ENCODE measurements at regions not wholly inside any gene's neighbourhood (a gene's known extent, or its start where the extent isn't known, plus 50 kb on each side); places are given as distances from the start of the nearest gene placed in this dataset.
"Not testable (repeated sequence)": the region's sequence is repeated elsewhere in the genome, so short reads cannot be mapped to it uniquely, and the experiment has no call there.

DNA sequence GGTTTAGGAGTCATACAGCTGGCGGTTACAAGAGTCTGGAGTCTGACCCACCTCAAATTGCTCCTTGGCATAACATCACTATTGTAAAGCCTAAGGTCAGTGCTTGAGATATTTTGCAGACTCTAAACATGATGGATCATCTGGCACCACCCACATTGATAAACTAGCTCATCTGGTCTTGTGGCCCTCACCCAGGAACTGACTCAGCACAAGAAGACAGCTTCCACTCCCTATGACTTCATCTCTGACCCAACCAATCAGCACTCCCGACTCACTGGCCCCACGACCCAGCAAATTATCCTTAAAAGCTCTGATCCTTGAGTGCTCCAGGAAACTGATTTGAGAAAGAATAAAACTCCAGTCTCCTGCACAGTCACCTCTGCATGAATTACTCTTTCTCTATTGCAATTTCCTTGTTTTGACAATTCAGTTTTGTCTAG lies 115.9 kb downstream of the CD24 start:
- Histone ChIP-seq H3K4me3 (ENCODE audit: low read length in 2 of 2) (no peak overlapping the region), H3K27ac (ENCODE audit: low read depth in 1 of 2, low read length in 1 of 2) (no peak overlapping the region), H3K9me3 (ENCODE audit: control insufficient read depth in 2 of 2, insufficient read depth in 1 of 2, low read length in 1 of 2) (peaks cover 0 to 14% of the 10 kb centered on the region in 2 donors), H3K4me1 (ENCODE audit: control insufficient read depth in 2 of 2, insufficient read depth in 2 of 2, low read length in 2 of 2) (no peaks in the 10 kb centered on the region), H3K36me3 (ENCODE audit: control insufficient read depth in 2 of 2, insufficient read depth in 2 of 2, low read length in 1 of 2) (no peaks in the 10 kb centered on the region), H3K27me3 (ENCODE audit: control insufficient read depth in 2 of 2, insufficient read depth in 1 of 2, low read length in 1 of 2) (no peaks in the 10 kb centered on the region)
- WGBS: 87% methylated on average over 3 of the region's 3 CpGs
- DNase-seq (ENCODE audit: low read depth in 6 of 9, low spot score in 9 of 9): no peak

DNA sequence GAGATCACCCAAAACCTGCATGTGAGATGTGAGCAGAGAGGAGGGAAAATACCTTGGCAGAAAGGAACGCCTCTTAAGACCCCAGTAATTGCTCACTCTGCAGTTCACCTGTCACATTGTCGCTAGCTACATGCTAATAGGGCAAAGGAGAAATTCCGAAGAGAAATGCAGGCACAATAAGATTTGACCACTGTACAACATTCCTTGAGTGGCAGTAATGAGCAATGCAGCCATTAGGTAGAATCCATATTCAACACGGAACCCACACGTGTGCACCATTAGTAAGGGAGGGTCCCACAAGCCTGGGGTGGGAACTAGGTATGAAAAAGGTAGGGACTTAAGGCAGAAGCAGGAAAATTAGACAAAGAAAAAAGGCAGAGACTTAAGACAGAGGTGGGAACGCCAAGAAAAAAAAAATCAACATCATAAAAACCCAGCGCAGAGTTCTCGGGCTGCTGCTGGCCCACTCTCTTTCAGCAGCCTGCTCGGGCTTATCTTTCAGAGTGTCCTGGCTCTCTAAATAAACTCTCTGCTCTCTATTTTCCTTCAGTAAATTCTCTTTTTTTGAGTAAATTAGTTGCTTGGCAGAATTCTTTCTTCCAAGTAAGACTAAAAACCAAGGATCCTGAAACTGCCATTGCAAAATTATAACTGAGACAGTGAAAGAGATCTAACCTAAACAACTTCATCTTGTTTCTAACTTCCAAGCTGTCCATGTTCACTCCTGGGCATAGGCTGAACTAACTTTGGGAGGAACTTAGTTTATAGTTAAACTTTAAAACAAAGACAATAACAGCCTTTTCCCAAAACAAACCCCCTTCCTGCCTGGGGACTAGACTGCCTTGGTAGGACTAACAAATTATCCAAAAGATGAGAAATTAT lies 116.5 kb downstream of the CD24 start:
- WGBS: 86% methylated on average over 9 of the region's 9 CpGs
- no peak for DNase-seq (ENCODE audit: low read depth in 6 of 9, low spot score in 9 of 9)
- H3K27ac ChIP-seq (ENCODE audit: low read depth in 1 of 2, low read length in 1 of 2): no peak overlapping the region

DNA sequence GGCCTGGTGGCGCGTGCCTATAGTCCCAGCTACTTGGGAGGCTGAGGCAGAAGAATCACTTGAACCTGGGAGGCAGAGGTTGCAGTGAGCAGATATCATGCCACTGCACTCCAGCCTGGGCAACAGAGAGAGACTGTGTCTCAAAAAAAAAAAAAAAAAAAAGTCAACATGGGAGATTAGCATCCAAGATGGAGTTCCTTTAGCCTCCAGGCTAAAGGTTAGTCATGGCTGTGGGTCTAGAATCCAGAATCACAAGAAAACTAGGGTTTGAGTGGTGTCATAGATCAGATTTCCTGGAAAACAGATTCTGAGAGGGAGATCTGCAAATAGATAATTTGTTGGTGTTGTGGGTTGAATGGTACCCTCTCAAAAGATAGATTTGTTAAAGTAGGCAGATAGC lies 117.2 kb downstream of the CD24 start:
- not testable (repeated sequence) for H3K36me3 ChIP-seq (ENCODE audit: control insufficient read depth in 2 of 2, insufficient read depth in 2 of 2, low read length in 1 of 2); H3K27ac ChIP-seq (ENCODE audit: low read depth in 1 of 2, low read length in 1 of 2); H3K4me3 ChIP-seq (ENCODE audit: low read length in 2 of 2); H3K27me3 ChIP-seq (ENCODE audit: control insufficient read depth in 2 of 2, insufficient read depth in 1 of 2, low read length in 1 of 2); DNase-seq (ENCODE audit: low read depth in 6 of 9, low spot score in 9 of 9); H3K4me1 ChIP-seq (ENCODE audit: control insufficient read depth in 2 of 2, insufficient read depth in 2 of 2, low read length in 2 of 2); H3K9me3 ChIP-seq (ENCODE audit: control insufficient read depth in 2 of 2, insufficient read depth in 1 of 2, low read length in 1 of 2)
- 98% methylated on average over 2 of the region's 2 CpGs for WGBS

More for the DNA sequence above, 116.5 kb downstream of the CD24 start:
- peaks cover 0 to 10% of the 10 kb centered on the region in 2 donors for H3K9me3 ChIP-seq (ENCODE audit: control insufficient read depth in 2 of 2, insufficient read depth in 1 of 2, low read length in 1 of 2)
- no peaks in the 10 kb centered on the region for H3K27me3 ChIP-seq (ENCODE audit: control insufficient read depth in 2 of 2, insufficient read depth in 1 of 2, low read length in 1 of 2)
- H3K4me1 ChIP-seq (ENCODE audit: control insufficient read depth in 2 of 2, insufficient read depth in 2 of 2, low read length in 2 of 2): no peaks in the 10 kb centered on the region
- H3K4me3 ChIP-seq (ENCODE audit: low read length in 2 of 2): no peak overlapping the region
- H3K36me3 ChIP-seq (ENCODE audit: control insufficient read depth in 2 of 2, insufficient read depth in 2 of 2, low read length in 1 of 2): no peaks in the 10 kb centered on the region

DNA sequence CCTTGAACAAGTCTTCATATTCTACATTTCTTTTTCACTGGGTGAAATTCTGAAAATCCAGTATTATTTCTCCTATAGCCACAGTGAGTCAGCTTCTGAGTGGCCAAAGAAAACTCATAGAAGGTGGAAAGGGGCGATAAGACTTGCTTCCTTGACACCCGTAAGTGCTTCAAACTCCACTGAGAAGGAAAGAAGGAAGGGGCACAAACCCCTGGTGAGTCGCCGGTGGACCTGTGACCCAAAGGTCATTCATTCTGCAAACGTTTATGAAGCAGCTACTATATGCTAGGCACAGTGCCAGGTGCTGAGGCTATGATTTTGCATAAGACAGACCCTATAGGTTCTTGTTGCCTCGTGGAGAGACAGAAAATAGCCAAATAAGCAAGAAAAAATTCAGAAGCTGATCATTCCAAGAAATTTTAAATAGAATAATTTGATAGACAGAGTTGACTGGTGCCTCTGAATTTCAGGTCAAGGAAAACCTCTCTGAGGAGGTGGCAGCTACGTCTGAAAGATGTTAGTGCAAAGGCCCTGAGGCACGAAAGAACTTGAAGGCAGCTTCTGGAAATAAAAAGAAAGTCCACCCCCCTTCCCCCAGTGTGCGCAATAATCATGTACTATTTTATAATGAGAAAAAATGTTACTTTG lies 118.2 kb downstream of the CD24 start:
- Histone ChIP-seq H3K9me3 (ENCODE audit: control insufficient read depth in 2 of 2, insufficient read depth in 1 of 2, low read length in 1 of 2) (peaks cover 0 to 10% of the 10 kb centered on the region in 2 donors), H3K27me3 (ENCODE audit: control insufficient read depth in 2 of 2, insufficient read depth in 1 of 2, low read length in 1 of 2) (no peaks in the 10 kb centered on the region), H3K4me3 (ENCODE audit: low read length in 2 of 2) (no peak overlapping the region), H3K36me3 (ENCODE audit: control insufficient read depth in 2 of 2, insufficient read depth in 2 of 2, low read length in 1 of 2) (no peaks in the 10 kb centered on the region), H3K4me1 (ENCODE audit: control insufficient read depth in 2 of 2, insufficient read depth in 2 of 2, low read length in 2 of 2) (no peaks in the 10 kb centered on the region), H3K27ac (ENCODE audit: low read depth in 1 of 2, low read length in 1 of 2) (no peak overlapping the region)
- 89% methylated on average over 9 of the region's 9 CpGs for WGBS
- no peak for DNase-seq (ENCODE audit: low read depth in 6 of 9, low spot score in 9 of 9)

DNA sequence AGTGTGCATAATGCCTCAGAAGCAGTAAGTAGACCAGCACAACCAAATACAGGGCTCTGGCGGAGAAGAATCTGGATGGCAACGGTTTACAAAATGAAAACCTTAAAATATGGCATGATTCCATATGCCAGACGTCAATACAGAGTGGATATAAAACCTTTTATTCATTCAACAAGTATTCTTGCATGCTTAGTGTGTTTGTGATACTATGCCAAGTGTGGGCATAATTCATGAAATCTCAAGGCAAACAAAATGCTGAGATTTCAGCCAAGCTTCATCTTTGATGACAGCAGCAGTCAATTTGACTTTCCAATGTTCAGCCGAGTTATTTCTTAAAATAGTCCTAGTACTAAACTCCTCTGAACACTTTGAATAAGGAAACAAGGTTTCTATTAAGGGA lies 119.4 kb downstream of the CD24 start:
- H3K9me3 ChIP-seq (ENCODE audit: control insufficient read depth in 2 of 2, insufficient read depth in 1 of 2, low read length in 1 of 2): peaks cover 0 to 4% of the 10 kb centered on the region in 2 donors
- 90% methylated on average over 4 of the region's 4 CpGs for WGBS
- no peaks in the 10 kb centered on the region for H3K4me1 ChIP-seq (ENCODE audit: control insufficient read depth in 2 of 2, insufficient read depth in 2 of 2, low read length in 2 of 2)
- H3K36me3 ChIP-seq (ENCODE audit: control insufficient read depth in 2 of 2, insufficient read depth in 2 of 2, low read length in 1 of 2): no peaks in the 10 kb centered on the region
- H3K27me3 ChIP-seq (ENCODE audit: control insufficient read depth in 2 of 2, insufficient read depth in 1 of 2, low read length in 1 of 2): no peaks in the 10 kb centered on the region
- no peak for DNase-seq (ENCODE audit: low read depth in 6 of 9, low spot score in 9 of 9)
- no peak overlapping the region for H3K4me3 ChIP-seq (ENCODE audit: low read length in 2 of 2)
- no peak overlapping the region for H3K27ac ChIP-seq (ENCODE audit: low read depth in 1 of 2, low read length in 1 of 2)

DNA sequence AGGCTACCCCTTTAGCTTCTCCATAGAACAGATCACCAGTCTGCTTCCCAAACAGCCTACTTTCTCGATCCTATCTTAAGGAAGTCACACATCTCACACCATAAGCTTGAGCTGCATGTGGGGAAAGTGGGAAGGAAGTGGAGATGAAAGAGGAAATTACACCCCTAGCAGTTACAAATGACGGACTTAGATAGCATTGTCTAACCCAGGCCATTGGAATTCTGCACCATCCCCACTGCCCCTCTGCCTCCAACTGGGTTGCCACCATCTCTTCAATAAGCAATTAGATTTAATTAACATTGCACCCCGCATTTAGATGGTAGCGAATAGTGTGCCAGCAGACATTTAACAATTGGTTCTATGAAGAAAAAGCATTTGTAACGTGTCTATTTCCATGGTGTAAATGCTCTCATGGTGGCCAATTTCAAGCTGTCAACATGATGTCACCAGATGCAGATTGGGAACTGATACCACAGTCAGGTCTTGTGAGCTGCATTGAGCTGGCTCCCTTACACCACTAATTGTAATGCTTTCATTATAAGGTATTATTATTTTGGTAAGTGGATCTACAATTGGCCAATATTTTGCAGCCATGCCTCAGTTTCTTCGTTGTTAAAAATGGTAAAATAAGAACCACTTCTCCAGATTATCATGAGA lies 124.7 kb downstream of the CD24 start:
- Histone ChIP-seq H3K4me1 (ENCODE audit: control insufficient read depth in 2 of 2, insufficient read depth in 2 of 2, low read length in 2 of 2) (no peaks in the 10 kb centered on the region), H3K9me3 (ENCODE audit: control insufficient read depth in 2 of 2, insufficient read depth in 1 of 2, low read length in 1 of 2) (peaks cover 0 to 6% of the 10 kb centered on the region in 2 donors), H3K36me3 (ENCODE audit: control insufficient read depth in 2 of 2, insufficient read depth in 2 of 2, low read length in 1 of 2) (no peaks in the 10 kb centered on the region), H3K4me3 (ENCODE audit: low read length in 2 of 2) (no peak overlapping the region), H3K27ac (ENCODE audit: low read depth in 1 of 2, low read length in 1 of 2) (no peak overlapping the region), H3K27me3 (ENCODE audit: control insufficient read depth in 2 of 2, insufficient read depth in 1 of 2, low read length in 1 of 2) (no peaks in the 10 kb centered on the region)
- 72% methylated on average over 6 of the region's 6 CpGs for WGBS
- no peak for DNase-seq (ENCODE audit: low read depth in 6 of 9, low spot score in 9 of 9)

DNA sequence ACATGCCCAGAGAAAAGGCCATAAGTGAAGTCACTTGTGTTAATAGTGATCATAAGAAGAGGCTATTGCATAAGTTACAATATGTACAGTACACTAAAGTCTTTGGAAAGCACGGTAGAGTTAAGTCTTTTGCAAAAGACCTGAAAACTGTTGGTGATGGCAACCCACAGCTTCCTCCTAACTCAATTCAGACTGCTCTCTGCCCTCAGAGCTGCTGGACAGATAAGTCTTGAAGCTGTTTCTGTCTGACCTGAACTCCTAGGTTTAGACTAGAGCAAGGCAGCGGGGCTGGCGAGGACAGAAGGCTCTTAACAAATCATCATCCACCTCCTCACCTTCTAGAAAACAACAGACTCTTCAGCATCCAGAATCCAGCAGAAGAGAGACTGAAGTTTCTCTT lies 125.4 kb downstream of the CD24 start:
- peaks cover 0 to 6% of the 10 kb centered on the region in 2 donors for H3K9me3 ChIP-seq (ENCODE audit: control insufficient read depth in 2 of 2, insufficient read depth in 1 of 2, low read length in 1 of 2)
- WGBS: 74% methylated on average over 3 of the region's 3 CpGs
- DNase-seq (ENCODE audit: low read depth in 6 of 9, low spot score in 9 of 9): no peak
- no peaks in the 10 kb centered on the region for H3K36me3 ChIP-seq (ENCODE audit: control insufficient read depth in 2 of 2, insufficient read depth in 2 of 2, low read length in 1 of 2)
- no peaks in the 10 kb centered on the region for H3K27me3 ChIP-seq (ENCODE audit: control insufficient read depth in 2 of 2, insufficient read depth in 1 of 2, low read length in 1 of 2)
- H3K4me1 ChIP-seq (ENCODE audit: control insufficient read depth in 2 of 2, insufficient read depth in 2 of 2, low read length in 2 of 2): no peaks in the 10 kb centered on the region
- H3K4me3 ChIP-seq (ENCODE audit: low read length in 2 of 2): no peak overlapping the region
- H3K27ac ChIP-seq (ENCODE audit: low read depth in 1 of 2, low read length in 1 of 2): no peak overlapping the region

DNA sequence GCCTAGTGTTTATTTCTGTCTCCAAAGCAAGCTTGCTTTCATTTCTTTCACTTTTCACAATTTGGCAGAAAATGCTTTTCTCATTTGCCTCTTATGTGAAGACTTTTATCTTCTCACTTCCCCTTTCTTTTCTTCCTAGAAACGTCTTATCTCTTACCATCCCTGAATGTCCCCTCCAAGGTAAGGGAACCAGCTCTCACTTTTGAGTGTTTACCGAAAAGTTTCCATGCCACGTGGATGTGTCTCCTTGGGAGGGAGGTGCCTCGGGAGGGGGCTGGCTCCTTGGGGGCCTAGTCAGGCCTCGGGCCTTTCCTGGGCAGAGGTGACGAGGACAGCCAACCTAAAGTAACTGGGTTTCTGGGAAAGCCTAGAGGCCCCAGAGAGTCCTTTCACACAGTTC lies 127.4 kb downstream of the CD24 start:
- Histone ChIP-seq H3K27ac (ENCODE audit: low read depth in 1 of 2, low read length in 1 of 2) (no peak overlapping the region), H3K27me3 (ENCODE audit: control insufficient read depth in 2 of 2, insufficient read depth in 1 of 2, low read length in 1 of 2) (no peaks in the 10 kb centered on the region), H3K36me3 (ENCODE audit: control insufficient read depth in 2 of 2, insufficient read depth in 2 of 2, low read length in 1 of 2) (no peaks in the 10 kb centered on the region), H3K4me1 (ENCODE audit: control insufficient read depth in 2 of 2, insufficient read depth in 2 of 2, low read length in 2 of 2) (no peaks in the 10 kb centered on the region), H3K9me3 (ENCODE audit: control insufficient read depth in 2 of 2, insufficient read depth in 1 of 2, low read length in 1 of 2) (peaks cover 0 to 6% of the 10 kb centered on the region in 2 donors), H3K4me3 (ENCODE audit: low read length in 2 of 2) (no peak overlapping the region)
- no peak for DNase-seq (ENCODE audit: low read depth in 6 of 9, low spot score in 9 of 9)
- WGBS: 73% methylated on average over 6 of the region's 6 CpGs

DNA sequence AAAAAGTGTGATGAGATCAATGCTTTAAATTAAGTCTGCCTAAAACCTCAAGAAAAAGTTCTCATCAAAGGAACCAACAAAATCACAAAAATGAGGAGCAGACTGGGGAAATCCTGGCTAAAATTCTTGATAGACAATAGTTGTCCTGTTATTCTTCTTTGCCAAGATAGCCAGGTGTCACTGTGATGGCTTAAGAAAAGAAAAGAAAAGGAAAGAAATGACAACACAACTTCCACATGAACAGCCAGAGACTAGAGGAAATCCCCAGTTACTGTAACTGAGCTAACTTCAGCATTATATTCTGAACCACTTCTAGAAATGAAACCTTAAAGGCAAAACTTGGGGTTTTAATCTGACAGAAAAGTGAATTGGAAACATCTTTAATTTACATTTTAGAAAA lies 129.6 kb downstream of the CD24 start:
- Histone ChIP-seq H3K4me3 (ENCODE audit: low read length in 2 of 2) (no peak overlapping the region), H3K9me3 (ENCODE audit: control insufficient read depth in 2 of 2, insufficient read depth in 1 of 2, low read length in 1 of 2) (peaks cover 0 to 2% of the 10 kb centered on the region in 2 donors), H3K36me3 (ENCODE audit: control insufficient read depth in 2 of 2, insufficient read depth in 2 of 2, low read length in 1 of 2) (no peaks in the 10 kb centered on the region), H3K27ac (ENCODE audit: low read depth in 1 of 2, low read length in 1 of 2) (no peak overlapping the region), H3K4me1 (ENCODE audit: control insufficient read depth in 2 of 2, insufficient read depth in 2 of 2, low read length in 2 of 2) (no peaks in the 10 kb centered on the region), H3K27me3 (ENCODE audit: control insufficient read depth in 2 of 2, insufficient read depth in 1 of 2, low read length in 1 of 2) (no peaks in the 10 kb centered on the region)
- DNase-seq (ENCODE audit: low read depth in 6 of 9, low spot score in 9 of 9): no peak

Data from thymus (tissue), 11 donors.